Keratinocyte (primary cell): ENCODE measurements at regions not wholly inside any gene's neighbourhood (a gene's known extent, or its start where the extent isn't known, plus 50 kb on each side); places are given as distances from the start of the nearest gene placed in this dataset.

Experiments used
- DNase-seq: peaks from one replicate; pipeline ENCODE4 v3.0.0-alpha.2; 2011; ENCODE audit warnings: low read depth, missing footprints, low spot score
- FAIRE-seq: peaks from 2 replicates; lab custom pipeline; 2011; peaks lifted over from hg19 to GRCh38; lab: Jason Lieb, UNC
- H2AFZ ChIP-seq: 2 replicates; pipeline ENCODE4 v1.6.0; 2012; ENCODE audit warnings: low read length, control low read depth, inconsistent platforms; ENCODE audit not compliant: control insufficient read depth
- H3K27ac ChIP-seq: 2 replicates; pipeline ENCODE4 v1.5.1; 2011; ENCODE audit warnings: low read length; ENCODE audit not compliant: control insufficient read depth, insufficient read depth
- H3K27me3 ChIP-seq: 3 replicates; pipeline ENCODE4 v1.6.0; 2011; ENCODE audit warnings: low read length; ENCODE audit not compliant: control insufficient read depth, insufficient read depth; ENCODE audit errors: extremely low read depth
- H3K36me3 ChIP-seq, 2 experiments: 2 replicates in 1 of 2; 3 replicates in 1 of 2; pipeline ENCODE4 v1.5.1; 2011; ENCODE audit warnings: low read length in 2 of 2, mild to moderate bottlenecking in 1 of 2; ENCODE audit not compliant: control insufficient read depth in 2 of 2, insufficient read depth in 2 of 2; ENCODE audit errors: extremely low read depth in 1 of 2
- H3K4me1 ChIP-seq: 3 replicates; pipeline ENCODE4 v1.5.1; 2011; ENCODE audit warnings: low read length; ENCODE audit not compliant: control insufficient read depth, insufficient read depth; ENCODE audit errors: extremely low read depth
- H3K4me2 ChIP-seq: 3 replicates; pipeline ENCODE4 v1.6.0; 2011; ENCODE audit warnings: low read depth, low read length; ENCODE audit not compliant: control insufficient read depth, insufficient read depth; ENCODE audit errors: extremely low read depth
- H3K4me3 ChIP-seq, 3 experiments: fragments of 200-600 bp in 1 of 3; sonication (generic) in 1 of 3; 2 replicates in 2 of 3; 3 replicates in 1 of 3; pipeline ENCODE4 v1.5.1; 2011 to 2016; ENCODE audit warnings: low read length in 3 of 3, mild to moderate bottlenecking in 3 of 3, control low read depth in 2 of 3, inconsistent platforms in 1 of 3, low read depth in 1 of 3, mixed read lengths in 1 of 3, mixed run types in 1 of 3, moderate library complexity in 1 of 3; ENCODE audit not compliant: control insufficient read depth in 2 of 3, insufficient read depth in 2 of 3; ENCODE audit errors: extremely low read depth in 1 of 3
- H3K79me2 ChIP-seq: 2 replicates; pipeline ENCODE4 v1.6.0; 2012; ENCODE audit warnings: low read length; ENCODE audit not compliant: control insufficient read depth, insufficient read depth
- H3K9ac ChIP-seq: 3 replicates; pipeline ENCODE4 v1.6.0; 2011; ENCODE audit warnings: low read length; ENCODE audit not compliant: control insufficient read depth, insufficient read depth; ENCODE audit errors: extremely low read depth
- H3K9me1 ChIP-seq: 3 replicates; pipeline ENCODE4 v1.6.0; 2011; ENCODE audit warnings: low read length; ENCODE audit not compliant: control insufficient read depth, insufficient read depth; ENCODE audit errors: extremely low read depth
- H3K9me3 ChIP-seq: 2 replicates; pipeline ENCODE4 v1.5.1; 2012; ENCODE audit warnings: low read depth, low read length; ENCODE audit not compliant: control insufficient read depth
- H4K20me1 ChIP-seq: 3 replicates; pipeline ENCODE4 v1.6.0; 2011; ENCODE audit warnings: low read length; ENCODE audit not compliant: control insufficient read depth, insufficient read depth; ENCODE audit errors: extremely low read depth
- EZH2 ChIP-seq: IDR thresholded peaks from one replicate; pipeline ENCODE4 v1.6.1; 2012; ENCODE audit warnings: inconsistent platforms, mild to moderate bottlenecking, low read length, moderate library complexity
- dilution Hi-C: fragments of 300-500 bp; cut with MboI; formaldehyde crosslinking; loops from one replicate; pipeline ENCODE4 v1.7.0; 2020; ENCODE audit warnings: low sequenced_read_pairs; ENCODE audit not compliant: extremely low pct_ligation_motif_present
- TF ChIP-seq, protein P1 (sequence below), 3 experiments: IDR thresholded peaks in 1 of 3; conservative IDR thresholded peaks in 1 of 3; optimal IDR thresholded peaks in 1 of 3; 2 replicates in 2 of 3; 3 replicates in 1 of 3; pipeline versions ENCODE3 to v1.5.1; 2011; ENCODE audit warnings: low read length in 3 of 3, mild to moderate bottlenecking in 3 of 3, moderate library complexity in 2 of 3, control low read depth in 1 of 3, inconsistent platforms in 1 of 3; ENCODE audit not compliant: insufficient read depth in 2 of 3; ENCODE audit errors: extremely low read depth in 1 of 3

DNA sequence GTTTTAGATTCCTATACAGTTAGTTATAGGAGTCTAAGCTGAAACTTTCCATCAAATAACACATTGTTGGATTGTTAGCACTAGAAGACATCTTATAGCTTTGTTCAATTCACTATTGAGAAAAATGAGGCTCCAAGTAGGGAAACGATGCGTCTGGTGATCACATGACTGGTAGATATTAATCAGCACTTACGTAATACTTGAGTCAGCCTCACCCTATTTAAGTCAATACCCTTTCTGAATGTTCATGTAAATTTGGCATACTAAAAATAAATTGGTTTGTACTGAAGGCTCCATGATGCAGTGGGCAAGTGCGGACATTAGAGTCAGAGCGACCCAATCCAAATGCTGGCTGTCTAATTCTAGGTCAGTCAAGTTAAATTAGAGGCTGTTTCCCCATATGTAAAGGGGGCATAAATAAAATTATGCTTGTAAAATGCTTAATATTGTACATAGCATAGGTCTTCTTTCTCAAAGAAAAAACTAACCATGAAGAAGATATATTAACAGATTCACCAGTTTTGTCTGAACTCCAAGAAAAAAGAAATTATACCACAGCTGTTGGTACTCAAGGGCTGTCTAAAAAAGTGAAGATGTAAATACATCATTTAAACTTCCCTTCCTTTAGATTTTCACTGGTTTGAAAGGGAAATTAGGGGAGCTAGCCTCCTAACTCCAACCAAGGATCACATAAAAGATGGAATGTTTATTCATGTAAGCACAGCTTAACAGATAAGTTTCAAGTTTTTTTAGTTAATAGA lies 406.6 kb upstream of the TLE4 start:
- no peak overlapping the region for H3K27ac ChIP-seq
- no peak for DNase-seq
- no peak overlapping the region for H3K4me3 ChIP-seq
- dilution Hi-C loops: no loop called here
- no peaks in the 10 kb centered on the region for H3K79me2 ChIP-seq
- TF ChIP-seq, protein P1, sequence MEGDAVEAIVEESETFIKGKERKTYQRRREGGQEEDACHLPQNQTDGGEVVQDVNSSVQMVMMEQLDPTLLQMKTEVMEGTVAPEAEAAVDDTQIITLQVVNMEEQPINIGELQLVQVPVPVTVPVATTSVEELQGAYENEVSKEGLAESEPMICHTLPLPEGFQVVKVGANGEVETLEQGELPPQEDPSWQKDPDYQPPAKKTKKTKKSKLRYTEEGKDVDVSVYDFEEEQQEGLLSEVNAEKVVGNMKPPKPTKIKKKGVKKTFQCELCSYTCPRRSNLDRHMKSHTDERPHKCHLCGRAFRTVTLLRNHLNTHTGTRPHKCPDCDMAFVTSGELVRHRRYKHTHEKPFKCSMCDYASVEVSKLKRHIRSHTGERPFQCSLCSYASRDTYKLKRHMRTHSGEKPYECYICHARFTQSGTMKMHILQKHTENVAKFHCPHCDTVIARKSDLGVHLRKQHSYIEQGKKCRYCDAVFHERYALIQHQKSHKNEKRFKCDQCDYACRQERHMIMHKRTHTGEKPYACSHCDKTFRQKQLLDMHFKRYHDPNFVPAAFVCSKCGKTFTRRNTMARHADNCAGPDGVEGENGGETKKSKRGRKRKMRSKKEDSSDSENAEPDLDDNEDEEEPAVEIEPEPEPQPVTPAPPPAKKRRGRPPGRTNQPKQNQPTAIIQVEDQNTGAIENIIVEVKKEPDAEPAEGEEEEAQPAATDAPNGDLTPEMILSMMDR (optimal IDR thresholded peaks at IDR 0.05 in 1 of 3, IDR thresholded peaks at IDR 0.05 in 1 of 3, conservative IDR thresholded peaks at IDR 0.05 in 1 of 3; ENCODE audit: extremely low read depth in 1 of 3, insufficient read depth in 2 of 3, low read length in 3 of 3): no peak
- no peak for TF ChIP-seq EZH2
- no peaks in the 10 kb centered on the region for H3K9me1 ChIP-seq
- H3K27me3 ChIP-seq: no peaks in the 10 kb centered on the region
- H3K4me2 ChIP-seq: no peak overlapping the region
- no peaks in the 10 kb centered on the region for H4K20me1 ChIP-seq
- H3K9me3 ChIP-seq: no peaks in the 10 kb centered on the region
- no peak for FAIRE-seq
- no peak overlapping the region for H3K9ac ChIP-seq
- peaks cover 13% of the 10 kb centered on the region for H3K4me1 ChIP-seq
- no peak overlapping the region for H2AFZ ChIP-seq
- H3K36me3 ChIP-seq: no peaks in the 10 kb centered on the region

DNA sequence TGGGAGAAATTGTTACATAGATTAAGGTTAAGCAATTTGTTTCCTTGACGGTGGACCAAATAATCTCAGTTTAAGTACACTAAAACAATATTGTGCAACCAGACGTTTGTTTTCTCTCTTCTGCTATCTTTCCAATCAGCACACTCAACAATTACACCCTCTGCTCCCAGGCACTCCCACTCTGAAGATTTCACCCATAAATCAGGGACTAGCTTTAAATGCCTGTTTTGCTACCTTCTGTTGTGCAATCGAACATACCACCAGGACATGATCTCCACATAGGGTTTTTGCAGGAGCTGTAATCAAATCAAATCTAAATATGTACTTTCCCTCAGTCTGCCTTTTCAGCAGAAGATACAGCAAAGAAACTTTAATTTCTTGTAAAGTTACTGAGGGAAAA lies 405.8 kb upstream of the TLE4 start:
- dilution Hi-C loops: no loop called here
- H3K27ac ChIP-seq: no peak overlapping the region
- no peak overlapping the region for H3K9ac ChIP-seq
- no peak for TF ChIP-seq EZH2
- TF ChIP-seq, protein P1 (optimal IDR thresholded peaks at IDR 0.05 in 1 of 3, IDR thresholded peaks at IDR 0.05 in 1 of 3, conservative IDR thresholded peaks at IDR 0.05 in 1 of 3; ENCODE audit: extremely low read depth in 1 of 3, insufficient read depth in 2 of 3, low read length in 3 of 3): no peak
- H3K79me2 ChIP-seq: no peaks in the 10 kb centered on the region
- H3K36me3 ChIP-seq: no peaks in the 10 kb centered on the region
- H3K27me3 ChIP-seq: no peaks in the 10 kb centered on the region
- no peaks in the 10 kb centered on the region for H3K9me1 ChIP-seq
- no peaks in the 10 kb centered on the region for H4K20me1 ChIP-seq
- DNase-seq: no peak
- no peak overlapping the region for H3K4me3 ChIP-seq
- FAIRE-seq: peak; percentile 41
- peaks cover 13% of the 10 kb centered on the region for H3K4me1 ChIP-seq
- H2AFZ ChIP-seq: no peak overlapping the region
- H3K4me2 ChIP-seq: no peak overlapping the region
- no peaks in the 10 kb centered on the region for H3K9me3 ChIP-seq
